Hematopoietic multipotent progenitor cell treated with erythropoietin and hydrocortisone succinate and interleukin-3 and kit ligand, for 15 days (in vitro differentiated cells): ENCODE measurements at regions not wholly inside any gene's neighbourhood (a gene's known extent, or its start where the extent isn't known, plus 50 kb on each side); places are given as distances from the start of the nearest gene placed in this dataset.

ENCODE experiments used
- DNase-seq: peaks from one replicate; pipeline ENCODE4 v3.0.0-alpha.2; 2015; ENCODE audit warnings: low spot score

- DNase-seq, result no peak
These were observed 511.7 kb downstream of the GALR1 start for GRCh38 chr18:77761332-77761731.

GRCh38 chr18:77762014-77762413 is 512.4 kb downstream of the GALR1 start:
- no peak for DNase-seq

GRCh38 chr18:77762642-77763041 is 513.0 kb downstream of the GALR1 start:
- no peak for DNase-seq

GRCh38 chr18:77763530-77764145 is 514.0 kb downstream of the GALR1 start:
- no peak for DNase-seq

DNA sequence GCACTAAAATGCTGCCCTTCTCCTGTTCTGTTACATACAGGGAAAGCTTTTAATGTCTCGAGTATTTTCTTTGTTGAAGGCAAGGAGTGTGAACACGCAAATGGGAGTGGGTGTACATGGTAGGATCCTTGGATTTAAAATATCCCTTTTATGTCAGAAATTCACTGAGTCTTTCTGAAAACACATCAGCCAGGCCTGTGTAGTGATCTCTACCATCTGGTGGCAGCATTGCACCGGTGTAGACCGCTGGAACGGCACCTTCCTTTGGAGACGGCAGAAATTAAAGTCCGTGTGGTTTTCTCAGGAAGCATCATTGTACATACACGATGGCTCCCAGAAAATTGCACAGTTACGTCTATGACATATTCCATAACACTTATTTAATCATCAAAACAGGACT is 515.8 kb downstream of the GALR1 start:
- DNase-seq, result no peak

GRCh38 chr18:77766421-77766820 is 516.8 kb downstream of the GALR1 start:
- no peak for DNase-seq

DNA sequence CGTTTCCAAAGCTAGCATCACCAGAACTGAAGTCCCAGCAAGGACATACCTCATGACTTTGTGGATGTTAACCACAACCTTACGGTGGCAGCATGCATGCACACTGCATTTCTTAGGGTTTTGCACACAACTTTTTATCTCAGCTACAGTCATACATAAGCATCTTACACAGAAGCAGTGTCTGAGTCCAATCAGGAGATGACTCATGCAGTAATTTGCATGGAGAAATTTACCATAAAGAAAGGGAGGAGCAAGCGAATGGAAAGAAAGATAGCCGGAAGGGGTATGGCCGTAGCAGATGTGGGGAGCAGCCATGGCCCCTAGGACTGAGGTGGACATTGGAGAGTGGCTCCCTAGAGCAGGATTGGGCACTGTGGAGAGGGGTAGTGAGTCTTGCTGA is 522.5 kb downstream of the GALR1 start:
- no peak for DNase-seq

DNA sequence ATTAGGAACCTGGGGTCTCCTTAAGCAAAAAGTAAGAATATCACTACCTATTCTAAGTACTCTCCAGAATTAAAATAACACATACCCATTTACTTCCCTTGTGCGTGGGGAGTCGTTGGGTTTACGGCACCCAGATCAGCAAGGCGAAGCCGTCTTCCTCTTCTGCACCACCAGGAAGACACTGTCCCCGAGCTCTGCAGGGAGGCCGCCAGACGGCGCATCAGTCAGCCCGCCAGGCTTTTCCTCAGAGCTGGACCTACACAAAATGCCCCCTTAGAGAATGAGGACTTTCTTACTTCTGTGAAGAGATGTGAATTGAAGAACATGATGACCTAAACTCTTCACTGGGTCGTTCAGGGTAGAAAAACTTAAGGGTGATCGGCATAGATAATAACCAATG is 526.5 kb downstream of the GALR1 start:
- no peak for DNase-seq

GRCh38 chr18:77777163-77777562 is 527.5 kb downstream of the GALR1 start:
- DNase-seq, result no peak

GRCh38 chr18:77784759-77785379 is 535.2 kb downstream of the GALR1 start:
- DNase-seq, result no peak

DNA sequence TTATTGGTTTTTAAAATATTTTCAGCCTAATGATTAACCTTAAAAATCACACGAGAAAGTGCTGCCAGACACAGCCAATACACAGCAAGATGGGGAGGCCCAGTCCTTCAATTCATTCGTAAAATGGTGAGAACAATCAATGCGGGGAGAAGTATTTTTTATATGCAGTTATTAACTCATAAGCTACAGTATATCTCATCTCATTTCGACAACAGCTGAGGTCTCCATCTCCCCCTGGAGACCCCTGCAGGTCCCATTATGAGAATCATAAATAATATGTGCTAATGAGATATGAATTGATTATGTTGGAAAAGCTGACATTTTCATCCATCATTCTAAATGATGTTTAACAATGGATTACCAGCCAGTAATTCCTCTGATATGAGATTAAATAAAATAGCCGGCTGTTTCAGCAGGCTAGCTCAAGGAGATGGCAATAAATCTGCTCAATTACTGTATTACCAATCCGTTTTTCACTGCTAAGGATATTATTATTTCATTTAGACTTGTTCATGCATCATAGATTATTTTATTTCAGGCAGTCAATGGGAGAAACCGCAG is 535.8 kb downstream of the GALR1 start:
- no peak for DNase-seq

DNA sequence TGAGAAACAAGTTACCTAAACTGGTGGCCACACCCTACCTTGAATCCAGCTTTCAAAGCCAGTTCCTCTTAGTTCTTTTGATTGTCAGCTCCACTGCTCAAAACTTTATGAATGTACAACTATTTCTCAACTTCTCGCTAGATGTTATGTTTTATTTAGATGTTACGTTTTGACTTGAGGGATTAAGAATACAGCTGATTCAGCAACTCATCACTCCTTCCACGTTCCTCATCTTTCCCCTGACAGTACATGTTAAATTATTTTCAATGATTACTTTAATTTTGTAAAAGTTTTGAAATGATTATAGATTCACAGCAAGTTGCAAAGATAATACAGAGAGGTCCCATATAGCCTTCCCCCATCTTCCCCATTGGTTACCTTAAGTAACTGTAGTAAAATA is 553.4 kb downstream of the GALR1 start:
- DNase-seq, result no peak

- DNase-seq, result no peak
These were observed 554.7 kb downstream of the GALR1 start for GRCh38 chr18:77804382-77804781.

- no peak for DNase-seq
These were observed 558.0 kb downstream of the GALR1 start for GRCh38 chr18:77807650-77808049.

GRCh38 chr18:77811503-77811902 is 561.9 kb downstream of the GALR1 start:
- DNase-seq, result no peak

DNA sequence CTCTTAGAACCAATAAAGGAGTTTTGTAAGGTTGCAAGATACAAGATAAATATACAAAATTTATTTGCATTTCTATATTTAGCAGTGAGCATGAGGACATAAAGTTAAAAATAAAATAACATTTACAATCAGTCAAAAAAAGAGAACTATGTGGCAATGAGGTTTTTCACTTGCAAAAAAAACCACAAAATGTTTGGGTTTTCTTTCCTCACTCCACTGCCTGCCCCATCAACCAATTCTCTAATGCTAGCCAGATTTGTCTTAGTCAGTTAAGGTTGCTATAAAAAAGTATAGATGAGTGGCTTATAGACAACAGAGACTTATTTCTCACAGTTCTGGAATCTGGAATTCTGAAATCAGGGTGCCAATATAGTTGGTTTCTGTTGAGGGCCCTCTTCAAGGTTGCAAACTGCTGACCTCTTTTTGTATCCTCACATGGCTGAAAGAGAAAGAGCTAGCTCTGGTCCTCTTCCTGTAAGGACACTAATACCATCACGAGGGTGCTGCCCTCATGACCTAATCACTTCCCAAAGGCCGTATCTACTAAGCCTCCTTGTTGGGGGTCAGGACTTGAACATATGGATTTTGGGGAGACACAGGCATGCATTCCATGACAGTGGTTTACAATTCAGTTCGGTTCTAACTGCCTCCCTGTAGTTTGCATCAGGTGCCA is 566.2 kb downstream of the GALR1 start:
- DNase-seq, result no peak

DNA sequence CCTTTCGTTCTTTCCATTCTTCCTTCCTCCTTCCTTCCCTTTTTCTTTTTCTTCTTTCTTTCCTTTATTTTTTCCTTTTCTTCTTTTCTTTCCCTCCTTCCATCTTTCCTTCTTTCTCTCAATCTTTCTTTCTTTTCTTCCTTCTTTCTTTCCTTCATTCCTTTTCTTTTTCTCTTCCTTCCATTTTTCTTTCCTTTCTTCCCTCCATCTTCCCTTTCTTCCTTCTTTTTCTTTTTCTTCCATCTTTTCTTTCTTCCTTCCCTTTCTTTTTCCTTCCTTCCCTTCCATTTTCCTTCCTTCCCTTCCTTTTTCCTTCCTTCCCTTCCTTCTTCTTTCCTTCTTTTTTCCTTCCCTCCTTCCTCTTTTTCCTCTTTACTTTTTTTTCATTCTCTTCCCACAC is 568.7 kb downstream of the GALR1 start:
- DNase-seq, result no peak

DNA sequence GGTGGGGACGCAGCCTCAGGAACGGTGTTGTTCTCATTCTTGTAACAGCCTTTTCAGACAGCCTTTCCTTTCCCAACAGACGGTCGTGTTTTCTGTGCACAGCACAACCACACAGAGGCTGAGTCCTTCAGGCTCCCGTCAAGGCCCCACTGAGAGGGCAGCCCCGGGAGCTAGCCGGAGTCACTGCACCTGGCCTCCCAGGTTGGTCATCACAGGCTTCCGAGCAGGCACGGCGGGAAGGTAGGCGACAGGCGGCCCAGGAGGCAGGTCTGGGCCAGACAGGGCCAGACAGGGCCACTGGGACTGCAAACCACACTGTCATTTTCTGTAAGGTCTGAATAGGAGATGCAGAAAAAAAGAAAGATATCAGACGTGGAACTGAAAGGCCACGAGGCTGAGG is 570.8 kb downstream of the GALR1 start:
- no peak for DNase-seq

DNA sequence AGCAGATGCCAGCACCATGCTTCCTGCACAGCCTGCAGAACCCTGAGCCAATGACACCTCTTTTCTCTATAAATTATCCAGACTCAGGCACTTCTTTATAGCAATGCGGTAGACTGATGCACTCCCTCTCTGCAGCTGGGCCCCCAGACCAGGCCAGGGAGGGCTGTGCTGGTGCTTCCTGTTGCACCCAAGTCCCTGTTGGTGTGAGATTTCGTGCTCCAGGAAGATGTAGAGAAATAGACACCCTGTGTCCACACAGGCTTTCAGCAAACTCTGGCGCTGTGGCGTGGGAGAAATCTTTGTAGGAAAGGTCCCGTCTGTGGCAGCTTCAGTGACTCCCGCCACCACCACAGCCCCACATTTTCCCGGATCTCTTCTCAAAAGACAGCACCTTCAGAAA is 572.2 kb downstream of the GALR1 start:
- no peak for DNase-seq

DNA sequence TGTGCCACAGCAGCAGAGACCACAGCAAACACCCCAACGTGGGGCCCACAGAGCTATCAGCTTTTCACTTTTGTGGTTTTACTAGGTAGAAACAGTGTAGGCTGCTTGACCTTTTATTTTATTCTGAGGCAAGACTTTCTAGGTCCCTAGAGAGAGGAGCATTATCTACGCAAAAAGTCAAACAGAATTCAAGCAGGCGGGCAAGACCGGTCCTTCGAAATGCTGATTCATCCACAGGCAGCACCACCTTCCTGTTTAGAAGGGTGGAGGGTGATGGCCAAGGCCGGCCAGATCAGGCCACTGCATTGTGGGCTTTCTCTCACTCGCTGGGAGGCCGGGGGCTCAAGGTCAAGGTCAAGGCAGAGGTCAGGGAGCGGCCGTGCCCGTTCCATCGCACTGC is 573.0 kb downstream of the GALR1 start:
- DNase-seq, result no peak

DNA sequence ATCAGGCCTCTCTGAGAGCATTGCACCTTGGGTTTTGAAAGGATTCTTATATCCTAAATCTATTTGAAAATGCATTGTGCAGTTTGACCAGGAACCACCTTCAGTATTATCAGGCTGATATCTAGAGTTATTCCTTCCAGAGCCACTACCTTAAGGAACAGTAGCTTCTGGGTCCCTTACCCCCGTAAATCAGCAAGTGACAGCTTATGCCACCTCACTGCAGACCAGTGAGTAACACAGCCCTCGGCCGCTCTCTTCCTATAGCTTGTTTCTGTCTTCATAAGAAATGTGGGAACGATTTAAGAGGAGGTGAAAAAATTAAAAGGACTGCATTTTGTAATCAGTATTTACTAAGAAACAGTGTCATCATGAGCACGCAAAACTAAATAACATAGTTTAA is 584.2 kb downstream of the GALR1 start:
- DNase-seq, result no peak

DNA sequence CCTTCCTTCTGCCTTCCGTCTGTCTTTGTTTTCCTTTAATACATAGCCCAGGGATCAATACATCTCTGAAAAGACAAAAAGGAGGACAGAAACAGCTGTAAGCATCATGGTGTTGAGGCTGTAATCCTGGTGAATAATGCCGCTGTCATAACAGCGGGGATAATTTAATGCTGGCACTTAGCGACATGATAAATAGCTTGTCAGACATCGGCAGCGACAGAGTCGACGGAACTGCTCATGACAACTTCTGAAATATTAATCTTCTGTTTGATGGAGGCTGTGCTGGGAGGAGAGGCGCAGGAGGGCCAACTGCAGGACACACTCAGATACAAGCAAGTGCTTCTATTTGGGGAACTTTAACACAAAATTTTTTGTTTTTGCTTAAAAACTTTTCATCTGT is 602.2 kb downstream of the GALR1 start:
- DNase-seq, result no peak

DNA sequence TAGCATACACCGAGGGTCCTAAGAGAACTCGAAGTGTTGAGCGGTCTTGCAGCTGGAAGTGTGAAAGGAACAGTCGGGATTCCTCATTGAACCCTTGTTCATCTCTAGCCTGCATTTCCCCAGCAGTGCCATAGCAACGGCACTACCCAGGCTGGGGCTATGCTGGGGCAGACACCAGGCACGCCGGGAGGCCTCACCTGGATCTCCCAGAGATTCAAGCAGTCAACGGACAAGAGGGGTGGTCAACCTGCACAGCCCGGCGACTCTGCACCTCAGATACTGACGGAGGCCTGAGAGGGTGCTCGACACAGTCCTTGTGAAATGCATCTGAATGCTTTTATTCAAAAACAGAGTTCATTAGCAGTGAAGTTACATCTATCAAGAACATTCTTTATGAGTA is 604.2 kb downstream of the GALR1 start:
- no peak for DNase-seq
